ENCODE measurements at regions not wholly inside any gene's neighbourhood (a gene's known extent, or its start where the extent isn't known, plus 50 kb on each side); places are given as distances from the start of the nearest gene placed in this dataset.

DNA sequence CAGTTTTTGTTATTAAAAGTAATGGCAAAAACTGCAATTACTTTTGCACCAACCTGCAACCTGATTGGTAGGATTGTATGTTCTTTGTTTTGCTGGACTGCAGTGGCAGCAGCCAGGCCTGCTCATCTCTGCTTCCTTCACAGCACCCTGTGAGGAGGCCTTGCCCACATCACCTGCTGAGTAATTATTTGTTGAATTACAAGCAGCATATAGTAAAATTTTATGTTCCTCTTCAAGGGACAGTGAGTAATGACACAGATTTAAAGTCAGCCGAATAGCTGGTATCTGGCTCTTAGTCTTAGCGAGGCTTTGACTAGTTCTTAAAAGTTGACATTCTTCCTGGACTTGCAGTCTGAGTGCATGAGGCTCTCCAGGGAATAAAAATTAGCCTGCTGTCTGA, 435.1 kb downstream of the PRDM2 start:
- Histone ChIP-seq H3K4me3 (ENCODE audit: low read length in 2 of 2) (no peak overlapping the region), H3K9ac (ENCODE audit: low read length in 2 of 2) (no peak overlapping the region), H3K36me3 (ENCODE audit: control insufficient read depth in 2 of 2, insufficient read depth in 2 of 2, low read length in 2 of 2) (no peaks in the 10 kb centered on the region), H3K27me3 (ENCODE audit: control insufficient read depth in 1 of 2, insufficient read depth in 2 of 2, low read length in 2 of 2) (no peaks in the 10 kb centered on the region), H3K9me3 (ENCODE audit: control insufficient read depth in 2 of 2, low read length in 2 of 2) (no peaks in the 10 kb centered on the region), H3K4me1 (ENCODE audit: control insufficient read depth, insufficient read depth, low read length) (no peaks in the 10 kb centered on the region), H3K27ac (ENCODE audit: low read length) (no peak overlapping the region)

DNA sequence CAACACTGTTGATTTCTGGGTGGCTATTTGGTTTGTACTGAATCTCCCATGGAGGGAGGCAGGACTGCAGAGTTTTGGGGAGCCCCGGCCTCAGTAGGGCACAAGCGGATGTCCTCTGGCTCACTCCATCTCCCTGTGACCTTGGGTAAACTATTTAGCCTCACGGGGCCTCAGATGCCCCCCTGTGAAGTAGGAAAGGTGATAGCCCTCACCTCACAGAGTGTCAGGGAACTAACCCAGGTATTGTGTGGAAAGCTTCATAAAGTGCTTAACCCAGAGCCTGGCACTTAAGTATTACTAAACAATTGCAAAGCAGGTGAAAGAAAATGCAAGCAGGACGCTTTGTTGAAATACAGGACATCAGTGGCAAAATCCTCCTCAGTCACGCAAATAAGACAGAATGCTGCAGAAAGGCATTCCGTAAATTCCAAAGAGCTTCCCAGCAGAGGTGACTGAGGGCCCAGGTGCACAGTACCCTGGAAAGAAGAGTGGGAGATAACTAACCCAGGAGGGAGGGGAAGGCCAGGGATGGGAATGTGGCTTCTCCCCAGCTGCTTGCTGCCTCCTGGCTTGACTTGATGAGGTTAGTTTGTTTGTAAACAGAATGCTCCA, 436.3 kb downstream of the PRDM2 start:
- Histone ChIP-seq H3K27ac (ENCODE audit: low read length) (no peak overlapping the region), H3K4me1 (ENCODE audit: control insufficient read depth, insufficient read depth, low read length) (peaks cover 6% of the 10 kb centered on the region), H3K27me3 (ENCODE audit: control insufficient read depth in 1 of 2, insufficient read depth in 2 of 2, low read length in 2 of 2) (no peaks in the 10 kb centered on the region), H3K4me3 (ENCODE audit: low read length in 2 of 2) (no peak overlapping the region), H3K9me3 (ENCODE audit: control insufficient read depth in 2 of 2, low read length in 2 of 2) (no peaks in the 10 kb centered on the region), H3K9ac (ENCODE audit: low read length in 2 of 2) (no peak overlapping the region), H3K36me3 (ENCODE audit: control insufficient read depth in 2 of 2, insufficient read depth in 2 of 2, low read length in 2 of 2) (no peaks in the 10 kb centered on the region)

DNA sequence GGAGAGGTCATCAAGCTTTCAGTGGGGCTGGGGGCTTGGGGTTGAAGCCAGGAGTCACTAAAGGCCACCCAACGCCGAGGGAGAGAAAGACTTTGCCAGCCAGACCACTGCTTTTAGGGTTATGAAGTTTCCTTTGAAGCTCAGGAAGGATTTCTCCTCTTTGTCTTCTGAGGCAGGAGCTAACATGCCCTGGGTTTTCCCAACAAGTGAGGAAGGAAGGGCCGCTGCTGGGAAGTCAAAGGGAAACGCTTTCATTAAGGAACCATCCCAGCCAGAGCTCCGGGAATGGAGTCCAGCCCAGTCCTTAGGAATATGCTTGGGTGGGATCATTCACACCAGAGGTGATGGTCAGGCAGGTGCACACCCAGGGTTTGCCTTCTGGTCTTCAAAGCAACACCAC, 436.9 kb downstream of the PRDM2 start:
- Histone ChIP-seq H3K27ac (ENCODE audit: low read length) (no peak overlapping the region), H3K9ac (ENCODE audit: low read length in 2 of 2) (no peak overlapping the region), H3K4me1 (ENCODE audit: control insufficient read depth, insufficient read depth, low read length) (peaks cover 10% of the 10 kb centered on the region), H3K27me3 (ENCODE audit: control insufficient read depth in 1 of 2, insufficient read depth in 2 of 2, low read length in 2 of 2) (no peaks in the 10 kb centered on the region), H3K9me3 (ENCODE audit: control insufficient read depth in 2 of 2, low read length in 2 of 2) (no peaks in the 10 kb centered on the region), H3K4me3 (ENCODE audit: low read length in 2 of 2) (no peak overlapping the region), H3K36me3 (ENCODE audit: control insufficient read depth in 2 of 2, insufficient read depth in 2 of 2, low read length in 2 of 2) (no peaks in the 10 kb centered on the region)

GRCh38 chr1:14137411-14138134, 437.6 kb downstream of the PRDM2 start:
- H3K9ac ChIP-seq (ENCODE audit: low read length in 2 of 2): no peak overlapping the region
- no peak overlapping the region for H3K27ac ChIP-seq (ENCODE audit: low read length)
- H3K4me1 ChIP-seq (ENCODE audit: control insufficient read depth, insufficient read depth, low read length): peaks cover 13% of the 10 kb centered on the region
- H3K36me3 ChIP-seq (ENCODE audit: control insufficient read depth in 2 of 2, insufficient read depth in 2 of 2, low read length in 2 of 2): no peaks in the 10 kb centered on the region
- H3K9me3 ChIP-seq (ENCODE audit: control insufficient read depth in 2 of 2, low read length in 2 of 2): no peaks in the 10 kb centered on the region
- H3K27me3 ChIP-seq (ENCODE audit: control insufficient read depth in 1 of 2, insufficient read depth in 2 of 2, low read length in 2 of 2): no peaks in the 10 kb centered on the region
- H3K4me3 ChIP-seq (ENCODE audit: low read length in 2 of 2): no peak overlapping the region

- Histone ChIP-seq H3K27me3 (ENCODE audit: control insufficient read depth in 1 of 2, insufficient read depth in 2 of 2, low read length in 2 of 2) (no peaks in the 10 kb centered on the region), H3K4me1 (ENCODE audit: control insufficient read depth, insufficient read depth, low read length) (peaks cover 18% of the 10 kb centered on the region), H3K36me3 (ENCODE audit: control insufficient read depth in 2 of 2, insufficient read depth in 2 of 2, low read length in 2 of 2) (no peaks in the 10 kb centered on the region), H3K4me3 (ENCODE audit: low read length in 2 of 2) (no peak overlapping the region), H3K9me3 (ENCODE audit: control insufficient read depth in 2 of 2, low read length in 2 of 2) (no peaks in the 10 kb centered on the region), H3K9ac (ENCODE audit: low read length in 2 of 2) (no peak overlapping the region), H3K27ac (ENCODE audit: low read length) (no peak overlapping the region)
These were observed 438.1 kb downstream of the PRDM2 start for GRCh38 chr1:14138135-14138506.

GRCh38 chr1:14138687-14139086, 438.7 kb downstream of the PRDM2 start:
- Histone ChIP-seq H3K9me3 (ENCODE audit: control insufficient read depth in 2 of 2, low read length in 2 of 2) (no peaks in the 10 kb centered on the region), H3K36me3 (ENCODE audit: control insufficient read depth in 2 of 2, insufficient read depth in 2 of 2, low read length in 2 of 2) (no peaks in the 10 kb centered on the region), H3K4me3 (ENCODE audit: low read length in 2 of 2) (no peak overlapping the region), H3K9ac (ENCODE audit: low read length in 2 of 2) (no peak overlapping the region), H3K27ac (ENCODE audit: low read length) (no peak overlapping the region), H3K27me3 (ENCODE audit: control insufficient read depth in 1 of 2, insufficient read depth in 2 of 2, low read length in 2 of 2) (no peaks in the 10 kb centered on the region), H3K4me1 (ENCODE audit: control insufficient read depth, insufficient read depth, low read length) (peaks cover 18% of the 10 kb centered on the region)

- no peaks in the 10 kb centered on the region for H3K36me3 ChIP-seq (ENCODE audit: control insufficient read depth in 2 of 2, insufficient read depth in 2 of 2, low read length in 2 of 2)
- H3K4me3 ChIP-seq (ENCODE audit: low read length in 2 of 2): no peak overlapping the region
- no peak overlapping the region for H3K27ac ChIP-seq (ENCODE audit: low read length)
- H3K9me3 ChIP-seq (ENCODE audit: control insufficient read depth in 2 of 2, low read length in 2 of 2): no peaks in the 10 kb centered on the region
- peaks cover 18% of the 10 kb centered on the region for H3K4me1 ChIP-seq (ENCODE audit: control insufficient read depth, insufficient read depth, low read length)
- H3K27me3 ChIP-seq (ENCODE audit: control insufficient read depth in 1 of 2, insufficient read depth in 2 of 2, low read length in 2 of 2): no peaks in the 10 kb centered on the region
- H3K9ac ChIP-seq (ENCODE audit: low read length in 2 of 2): no peak overlapping the region
These were observed 440.9 kb downstream of the PRDM2 start for GRCh38 chr1:14140831-14141401.

GRCh38 chr1:14141656-14142055, 441.7 kb downstream of the PRDM2 start:
- H3K4me1 ChIP-seq (ENCODE audit: control insufficient read depth, insufficient read depth, low read length): peaks cover 18% of the 10 kb centered on the region
- no peaks in the 10 kb centered on the region for H3K36me3 ChIP-seq (ENCODE audit: control insufficient read depth in 2 of 2, insufficient read depth in 2 of 2, low read length in 2 of 2)
- H3K9me3 ChIP-seq (ENCODE audit: control insufficient read depth in 2 of 2, low read length in 2 of 2): no peaks in the 10 kb centered on the region
- H3K9ac ChIP-seq (ENCODE audit: low read length in 2 of 2): no peak overlapping the region
- H3K27ac ChIP-seq (ENCODE audit: low read length): no peak overlapping the region
- H3K4me3 ChIP-seq (ENCODE audit: low read length in 2 of 2): no peak overlapping the region
- no peaks in the 10 kb centered on the region for H3K27me3 ChIP-seq (ENCODE audit: control insufficient read depth in 1 of 2, insufficient read depth in 2 of 2, low read length in 2 of 2)

DNA sequence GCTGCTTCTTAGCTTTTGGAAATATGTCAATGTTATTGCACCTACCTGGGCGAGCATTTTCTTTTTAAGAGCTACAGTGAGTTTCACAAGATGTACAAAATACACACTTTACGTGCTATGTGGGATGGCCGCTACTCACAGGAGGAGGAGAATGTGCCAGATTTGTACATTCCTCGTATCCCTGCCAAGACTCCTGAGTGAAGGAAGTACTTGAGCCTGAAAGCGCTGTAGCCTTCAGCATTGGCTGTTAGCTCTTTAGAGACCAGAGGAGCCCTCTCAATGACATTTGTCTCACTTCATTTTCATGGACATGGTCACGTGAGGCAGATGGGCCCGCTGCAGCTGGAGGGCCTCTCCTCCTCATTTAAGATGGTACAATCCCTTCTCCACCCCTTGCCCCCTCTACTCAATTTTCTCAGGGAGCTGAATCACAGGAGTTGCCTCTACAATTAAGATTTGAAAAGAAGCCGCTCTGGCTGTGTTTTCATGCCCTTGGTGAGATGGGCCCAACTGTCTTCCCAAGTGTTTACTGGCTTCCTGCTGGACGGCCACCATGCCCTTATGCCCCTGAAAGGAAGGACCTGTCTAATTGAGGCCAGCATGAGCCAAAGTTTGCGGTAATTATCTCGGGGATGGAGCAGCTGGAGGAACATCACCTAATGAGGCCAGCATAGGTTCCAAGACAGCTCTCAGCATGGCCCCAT, 442.6 kb downstream of the PRDM2 start:
- Histone ChIP-seq H3K36me3 (ENCODE audit: control insufficient read depth in 2 of 2, insufficient read depth in 2 of 2, low read length in 2 of 2) (no peaks in the 10 kb centered on the region), H3K27ac (ENCODE audit: low read length) (no peak overlapping the region), H3K27me3 (ENCODE audit: control insufficient read depth in 1 of 2, insufficient read depth in 2 of 2, low read length in 2 of 2) (no peaks in the 10 kb centered on the region), H3K4me3 (ENCODE audit: low read length in 2 of 2) (peak overlapping the region in 1 of 2 donors; percentile 29), H3K4me1 (ENCODE audit: control insufficient read depth, insufficient read depth, low read length) (peaks cover 18% of the 10 kb centered on the region), H3K9me3 (ENCODE audit: control insufficient read depth in 2 of 2, low read length in 2 of 2) (no peaks in the 10 kb centered on the region), H3K9ac (ENCODE audit: low read length in 2 of 2) (no peak overlapping the region)

- no peak overlapping the region for H3K4me3 ChIP-seq (ENCODE audit: low read length in 2 of 2)
- no peaks in the 10 kb centered on the region for H3K9me3 ChIP-seq (ENCODE audit: control insufficient read depth in 2 of 2, low read length in 2 of 2)
- no peak overlapping the region for H3K27ac ChIP-seq (ENCODE audit: low read length)
- peaks cover 18% of the 10 kb centered on the region for H3K4me1 ChIP-seq (ENCODE audit: control insufficient read depth, insufficient read depth, low read length)
- no peaks in the 10 kb centered on the region for H3K36me3 ChIP-seq (ENCODE audit: control insufficient read depth in 2 of 2, insufficient read depth in 2 of 2, low read length in 2 of 2)
- H3K27me3 ChIP-seq (ENCODE audit: control insufficient read depth in 1 of 2, insufficient read depth in 2 of 2, low read length in 2 of 2): no peaks in the 10 kb centered on the region
- no peak overlapping the region for H3K9ac ChIP-seq (ENCODE audit: low read length in 2 of 2)
These were observed 443.8 kb downstream of the PRDM2 start for GRCh38 chr1:14143777-14144176.
